H1 (cell line): ENCODE measurements at regions not wholly inside any gene's neighbourhood (a gene's known extent, or its start where the extent isn't known, plus 50 kb on each side); places are given as distances from the start of the nearest gene placed in this dataset.

Experiments used
- CTCF ChIA-PET: fragments of 300-600 bp; sonication (Branson Sonifier 250); formaldehyde crosslinking; loops from one replicate; lab custom pipeline; 2021; ENCODE audit not compliant: partially characterized antibody; lab: Charles Lee
- POLR2A ChIA-PET: fragments of 300-600 bp; sonication (Branson Sonifier 250); formaldehyde crosslinking; loops from one replicate; lab custom pipeline; 2021; ENCODE audit warnings: inconsistent platforms; ENCODE audit not compliant: partially characterized antibody; lab: Charles Lee
- DNase-seq, 2 experiments: peaks; one replicate each; pipeline versions ENCODE4 v3.0.0 to v3.0.0-alpha.2; 2010 to 2022; ENCODE audit warnings: low spot score in 2 of 2, low read depth in 1 of 2, mixed read lengths in 1 of 2
- FAIRE-seq: peaks from 2 replicates; lab custom pipeline; 2011; peaks lifted over from hg19 to GRCh38; lab: Jason Lieb, UNC
- H2AFZ ChIP-seq: 2 replicates; pipeline ENCODE4 v1.8.1; 2012; ENCODE audit warnings: low read length, inconsistent platforms
- H2AK5ac ChIP-seq: 2 replicates; pipeline ENCODE4 v1.6.1; 2013; ENCODE audit warnings: low read depth, low read length
- H2BK120ac ChIP-seq: replicated peaks from 2 replicates; pipeline ENCODE3; 2013; ENCODE audit warnings: low read depth, low read length, inconsistent platforms
- H2BK12ac ChIP-seq: 2 replicates; pipeline ENCODE4 v1.6.1; 2013; ENCODE audit warnings: low read depth, low read length
- H2BK15ac ChIP-seq: 2 replicates; pipeline ENCODE4 v1.6.1; 2013; ENCODE audit warnings: low read length
- H2BK20ac ChIP-seq: 2 replicates; pipeline ENCODE4 v1.6.1; 2013; ENCODE audit warnings: low read length
- H2BK5ac ChIP-seq: 2 replicates; pipeline ENCODE4 v1.6.1; 2013; ENCODE audit warnings: low read depth, low read length
- H3K14ac ChIP-seq: 2 replicates; pipeline ENCODE4 v1.6.1; 2013; ENCODE audit warnings: inconsistent platforms; ENCODE audit not compliant: insufficient read length
- H3K18ac ChIP-seq: 2 replicates; pipeline ENCODE4 v1.6.1; 2013; ENCODE audit warnings: low read length; ENCODE audit errors: extremely low read depth
- H3K23ac ChIP-seq: 2 replicates; pipeline ENCODE4 v1.6.1; 2013; ENCODE audit warnings: inconsistent platforms; ENCODE audit not compliant: insufficient read length
- H3K23me2 ChIP-seq: 2 replicates; pipeline ENCODE4 v1.6.1; 2013; ENCODE audit warnings: low read depth, low read length
- H3K27ac ChIP-seq: 2 replicates; pipeline ENCODE4 v1.6.1; 2011; ENCODE audit warnings: low read depth, low read length, inconsistent platforms
- H3K27me3 ChIP-seq, 4 experiments: replicated peaks in 1 of 4; 1 replicate in 1 of 4; 2 replicates in 3 of 4; pipeline versions ENCODE4 v1.6.1 to v1.8.1; 2011 to 2013; ENCODE audit warnings: low read length in 3 of 4, mild to moderate bottlenecking in 3 of 4, inconsistent platforms in 2 of 4, mixed read lengths in 2 of 4, moderate library complexity in 1 of 4; ENCODE audit not compliant: control insufficient read depth in 3 of 4, insufficient read depth in 3 of 4; ENCODE audit errors: extremely low read depth in 1 of 4
- H3K36me3 ChIP-seq, 4 experiments: 2 replicates each; pipeline versions ENCODE4 v1.6.1 to v1.8.1; 2011 to 2013; ENCODE audit warnings: mild to moderate bottlenecking in 4 of 4, low read length in 3 of 4, moderate library complexity in 2 of 4, control low read depth in 1 of 4, inconsistent platforms in 1 of 4; ENCODE audit not compliant: insufficient read depth in 4 of 4, control insufficient read depth in 2 of 4
- H3K4ac ChIP-seq: replicated peaks from 2 replicates; pipeline ENCODE3; 2013; ENCODE audit warnings: low read length, low read depth, mixed read lengths, inconsistent platforms; ENCODE audit not compliant: insufficient read length
- H3K4me1 ChIP-seq, 4 experiments: replicated peaks in 1 of 4; 1 replicate in 1 of 4; 2 replicates in 3 of 4; pipeline versions ENCODE4 v1.6.1 to v1.8.1; 2011 to 2013; ENCODE audit warnings: low read length in 3 of 4, inconsistent platforms in 2 of 4, mixed read lengths in 1 of 4; ENCODE audit not compliant: insufficient read depth in 4 of 4, control insufficient read depth in 3 of 4
- H3K4me2 ChIP-seq, 2 experiments: 2 replicates each; pipeline versions ENCODE4 v1.6.1 to v1.8.1; 2011 to 2013; ENCODE audit warnings: low read depth in 2 of 2, low read length in 2 of 2, control low read depth in 1 of 2, inconsistent platforms in 1 of 2, mild to moderate bottlenecking in 1 of 2; ENCODE audit not compliant: insufficient read depth in 1 of 2
- H3K4me3 ChIP-seq, 4 experiments: fragments of 200-600, 300-600 bp in 1 of 4; sonication (generic), shearing (Covaris generic), sonication (Bioruptor Twin) in 1 of 4; 2 replicates each; pipeline versions ENCODE4 v1.5.1 to v1.8.1; 2011 to 2016; ENCODE audit warnings: low read length in 4 of 4, low read depth in 3 of 4, control low read depth in 2 of 4, inconsistent platforms in 2 of 4, mild to moderate bottlenecking in 2 of 4, mixed read lengths in 1 of 4, moderate library complexity in 1 of 4; ENCODE audit not compliant: insufficient read depth in 2 of 4; ENCODE audit errors: extremely low read depth in 1 of 4
- H3K56ac ChIP-seq: replicated peaks from 2 replicates; pipeline ENCODE3; 2013; ENCODE audit warnings: low read depth, mild to moderate bottlenecking, mixed read lengths, low read length, inconsistent platforms; ENCODE audit not compliant: insufficient read length
- H3K79me1 ChIP-seq: 2 replicates; pipeline ENCODE4 v1.6.1; 2013; ENCODE audit warnings: low read depth, low read length, control low read depth
- H3K79me2 ChIP-seq, 2 experiments: 2 replicates each; pipeline versions ENCODE4 v1.6.1 to v1.8.1; 2012 to 2013; ENCODE audit warnings: low read length in 2 of 2, mild to moderate bottlenecking in 2 of 2, inconsistent platforms in 1 of 2; ENCODE audit not compliant: insufficient read depth in 2 of 2, control insufficient read depth in 1 of 2
- H3K9ac ChIP-seq, 4 experiments: replicated peaks in 1 of 4; 1 replicate in 1 of 4; 2 replicates in 3 of 4; pipeline versions ENCODE4 v1.6.1 to v1.8.1; 2011 to 2013; ENCODE audit warnings: low read depth in 3 of 4, low read length in 3 of 4, control low read depth in 2 of 4, mild to moderate bottlenecking in 2 of 4, moderate library complexity in 2 of 4, inconsistent platforms in 1 of 4; ENCODE audit errors: extremely low read depth in 1 of 4
- H3K9me3 ChIP-seq, 2 experiments: 2 replicates each; pipeline versions ENCODE4 v1.6.1 to v1.8.1; 2012 to 2013; ENCODE audit warnings: mild to moderate bottlenecking in 2 of 2, moderate library complexity in 2 of 2, control low read depth in 1 of 2, inconsistent platforms in 1 of 2, low read depth in 1 of 2, low read length in 1 of 2, mixed read lengths in 1 of 2; ENCODE audit not compliant: insufficient read depth in 2 of 2
- H4K20me1 ChIP-seq, 2 experiments: replicated peaks in 1 of 2; 2 replicates each; pipeline versions ENCODE3 to v1.8.1; 2011 to 2013; ENCODE audit warnings: inconsistent platforms in 2 of 2, low read length in 2 of 2, mild to moderate bottlenecking in 1 of 2; ENCODE audit not compliant: insufficient read depth in 2 of 2, control insufficient read depth in 1 of 2
- H4K5ac ChIP-seq: 2 replicates; pipeline ENCODE4 v1.6.1; 2013; ENCODE audit warnings: low read length, low read depth, mixed read lengths, inconsistent platforms; ENCODE audit not compliant: insufficient read length
- H4K8ac ChIP-seq: 2 replicates; pipeline ENCODE4 v1.8.0; 2013; ENCODE audit warnings: mild to moderate bottlenecking, moderate library complexity, low read length, inconsistent platforms; ENCODE audit not compliant: insufficient read depth; ENCODE audit errors: extremely low read depth
- H4K91ac ChIP-seq: replicated peaks from 2 replicates; pipeline ENCODE3; 2013; ENCODE audit warnings: low read length, mixed read lengths, inconsistent platforms; ENCODE audit not compliant: insufficient read length
- BACH1 ChIP-seq: IDR thresholded peaks from 2 replicates; pipeline ENCODE4 v1.6.1; 2012; ENCODE audit warnings: low read length, improper control_type of control experiment
- CHD2 ChIP-seq: IDR thresholded peaks from 2 replicates; pipeline ENCODE4 v1.6.1; 2012; ENCODE audit warnings: low read length, improper control_type of control experiment
- KDM5A ChIP-seq: fragments of 200-600 bp; IDR thresholded peaks from 2 replicates; pipeline ENCODE4 v1.7.1; 2012; ENCODE audit warnings: mild to moderate bottlenecking, low read length, inconsistent platforms, mixed read lengths
- MAFK ChIP-seq: IDR thresholded peaks from 2 replicates; pipeline ENCODE4 v1.6.1; 2012; ENCODE audit warnings: low read depth, mild to moderate bottlenecking, improper control_type of control experiment, low read length
- POU5F1 ChIP-seq: IDR thresholded peaks from 2 replicates; pipeline ENCODE4 v1.6.1; 2011; ENCODE audit warnings: low read depth, mild to moderate bottlenecking, low read length, moderate library complexity
- WGBS, 2 experiments: shearing (Covaris generic) in 1 of 2; methylation state at CpG; one replicate each; pipeline versions ENCODE4 v1.1.6 to v1.1.7; 2013 to 2015; ENCODE audit warnings: low lambda C conversion rate in 2 of 2, mixed read lengths in 2 of 2, inconsistent platforms in 1 of 2, low coverage in 1 of 2, missing lambda C conversion rate in 1 of 2; ENCODE audit not compliant: insufficient replicate concordance in 2 of 2, insufficient coverage in 1 of 2, insufficient read length in 1 of 2; ENCODE audit errors: extremely low coverage in 1 of 2, missing lambda C conversion rate in 1 of 2; 5-methylcytosine and 5-hydroxymethylcytosine counted together
- TF ChIP-seq, protein P1 (sequence below), 3 experiments: IDR thresholded peaks; 1 replicate in 2 of 3; 2 replicates in 1 of 3; pipeline versions ENCODE4 v1.5.1 to v1.6.1; 2011; ENCODE audit warnings: low read length in 3 of 3, mild to moderate bottlenecking in 3 of 3, inconsistent platforms in 2 of 3, low read depth in 1 of 3, moderate library complexity in 1 of 3; ENCODE audit not compliant: insufficient read depth in 1 of 3; ENCODE audit errors: control extremely low read depth in 1 of 3

GRCh38 chr13:111474136-111475002, 153.9 kb downstream of the TEX29 start:
- H3K56ac ChIP-seq, result no peak overlapping the region
- 86% methylated on average over 23 of the region's 23 CpGs; no CpG with 5 or more reads in 1 of the 2 experiments for WGBS, 2 experiments
- H4K5ac ChIP-seq, result no peak overlapping the region
- peak overlapping the region; percentile 19; the same call in 1 of the 2 replicates for H3K18ac ChIP-seq
- ChIA-PET CTCF (interaction anchor here (0.5 to 5.9 kb wide), 45 partner anchors 8 to 981 kb away, joined by 3 to 47 read pairs (median 4); no protein-coding TSS in a partner anchor), POLR2A (no interaction called here)
- no peak overlapping the region for H2BK5ac ChIP-seq
- no peak overlapping the region for H4K8ac ChIP-seq
- peak; percentile 82 for FAIRE-seq
- H3K27me3 ChIP-seq, result no peaks in the 10 kb centered on the region
- H3K9me3 ChIP-seq, result no peaks in the 10 kb centered on the region
- no peaks in the 10 kb centered on the region for H4K20me1 ChIP-seq
- no peak overlapping the region for H3K4ac ChIP-seq
- no peak overlapping the region for H2BK120ac ChIP-seq
- no peaks in the 10 kb centered on the region for H3K4me1 ChIP-seq
- H3K79me2 ChIP-seq, result no peaks in the 10 kb centered on the region
- no peak overlapping the region for H3K4me2 ChIP-seq
- H2BK12ac ChIP-seq, result no peak overlapping the region
- no peak overlapping the region for H3K4me3 ChIP-seq
- DNase-seq, result peak; percentile 25 to 47
- H3K79me1 ChIP-seq, result no peaks in the 10 kb centered on the region
- H3K27ac ChIP-seq, result no peak overlapping the region
- no peak overlapping the region for H2AFZ ChIP-seq
- no peaks in the 10 kb centered on the region for H3K36me3 ChIP-seq
- H3K23ac ChIP-seq, result no peak overlapping the region
- H2BK20ac ChIP-seq, result no peak overlapping the region
- no peak overlapping the region for H3K9ac ChIP-seq
- no peak overlapping the region for H4K91ac ChIP-seq
- H2BK15ac ChIP-seq, result no peak overlapping the region
- no peak overlapping the region for H2AK5ac ChIP-seq
- no peaks in the 10 kb centered on the region for H3K23me2 ChIP-seq
- H3K14ac ChIP-seq, result no peak overlapping the region
- TF ChIP-seq KDM5A (no peak), POU5F1 (no peak), BACH1 (no peak), MAFK (no peak), CHD2 (no peak)
- TF ChIP-seq, protein P1, sequence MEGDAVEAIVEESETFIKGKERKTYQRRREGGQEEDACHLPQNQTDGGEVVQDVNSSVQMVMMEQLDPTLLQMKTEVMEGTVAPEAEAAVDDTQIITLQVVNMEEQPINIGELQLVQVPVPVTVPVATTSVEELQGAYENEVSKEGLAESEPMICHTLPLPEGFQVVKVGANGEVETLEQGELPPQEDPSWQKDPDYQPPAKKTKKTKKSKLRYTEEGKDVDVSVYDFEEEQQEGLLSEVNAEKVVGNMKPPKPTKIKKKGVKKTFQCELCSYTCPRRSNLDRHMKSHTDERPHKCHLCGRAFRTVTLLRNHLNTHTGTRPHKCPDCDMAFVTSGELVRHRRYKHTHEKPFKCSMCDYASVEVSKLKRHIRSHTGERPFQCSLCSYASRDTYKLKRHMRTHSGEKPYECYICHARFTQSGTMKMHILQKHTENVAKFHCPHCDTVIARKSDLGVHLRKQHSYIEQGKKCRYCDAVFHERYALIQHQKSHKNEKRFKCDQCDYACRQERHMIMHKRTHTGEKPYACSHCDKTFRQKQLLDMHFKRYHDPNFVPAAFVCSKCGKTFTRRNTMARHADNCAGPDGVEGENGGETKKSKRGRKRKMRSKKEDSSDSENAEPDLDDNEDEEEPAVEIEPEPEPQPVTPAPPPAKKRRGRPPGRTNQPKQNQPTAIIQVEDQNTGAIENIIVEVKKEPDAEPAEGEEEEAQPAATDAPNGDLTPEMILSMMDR (IDR thresholded peaks at IDR 0.05; ENCODE audit: control extremely low read depth in 1 of 3, insufficient read depth in 1 of 3, low read depth in 1 of 3, low read length in 3 of 3), result peak in 2 of 3 experiments; percentile 55 to 57; a peak in 3 of 4 replicates
